ENCODE measurements at regions not wholly inside any gene's neighbourhood (a gene's known extent, or its start where the extent isn't known, plus 50 kb on each side); places are given as distances from the start of the nearest gene placed in this dataset.

DNA sequence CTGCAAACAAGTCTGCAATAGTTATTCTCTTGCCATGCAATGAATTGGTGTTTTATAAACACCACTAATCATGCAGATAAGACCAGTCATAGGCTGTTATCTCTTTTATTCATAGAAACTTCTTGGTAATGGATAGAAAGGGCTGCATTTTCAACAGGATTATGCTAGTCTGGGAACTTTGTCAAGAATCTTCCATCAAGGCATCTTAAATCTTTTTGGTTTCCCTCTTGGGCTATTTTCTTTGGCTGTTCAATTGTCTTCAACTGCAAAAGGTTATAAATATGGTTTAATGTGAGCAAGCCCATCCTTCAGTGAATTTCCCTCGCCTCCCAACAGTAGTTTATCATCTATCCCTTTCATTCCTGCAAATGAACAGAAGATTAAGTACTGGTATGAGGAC is 59.0 kb upstream of the MINAR1 start:
- no peak for DNase-seq

DNA sequence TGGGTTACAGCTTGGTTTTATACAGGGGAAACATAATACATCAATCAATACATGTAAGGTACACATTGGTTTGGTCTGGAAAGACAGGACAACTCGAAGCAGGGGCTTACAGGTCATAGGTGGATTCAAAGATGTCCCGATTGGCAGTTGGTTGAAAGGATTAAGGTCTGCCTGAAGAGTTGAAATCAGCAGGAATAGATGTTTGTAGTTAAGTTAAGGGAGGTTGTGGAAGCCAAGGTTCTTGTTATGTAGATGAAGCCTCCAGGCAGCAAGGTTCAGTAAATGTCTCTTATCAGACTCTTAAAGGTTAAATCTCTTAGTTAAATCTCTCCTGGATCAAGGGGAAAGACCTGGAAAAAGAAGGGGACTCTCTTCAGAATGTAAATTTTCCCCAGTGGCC is 58.4 kb upstream of the MINAR1 start:
- DNase-seq: no peak

DNA sequence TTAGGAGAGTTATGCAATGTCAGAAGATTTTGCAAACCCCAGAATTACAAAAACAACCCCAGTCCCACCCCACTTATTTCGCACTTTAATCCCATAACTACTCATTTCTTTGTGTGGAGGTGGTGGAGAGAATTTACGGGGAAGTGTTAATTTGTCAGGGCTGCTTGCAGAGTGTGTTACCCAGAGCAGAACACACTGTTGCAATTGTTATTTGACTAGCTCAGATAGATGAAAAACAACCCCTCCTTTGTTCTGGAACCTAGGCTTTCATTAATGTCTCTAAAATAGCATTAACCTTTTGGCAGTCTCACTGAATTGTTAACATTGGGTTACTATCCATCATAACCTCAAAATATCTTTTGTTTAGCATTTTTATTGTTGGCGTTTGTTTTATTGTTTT is 55.8 kb upstream of the MINAR1 start:
- DNase-seq: no peak

DNA sequence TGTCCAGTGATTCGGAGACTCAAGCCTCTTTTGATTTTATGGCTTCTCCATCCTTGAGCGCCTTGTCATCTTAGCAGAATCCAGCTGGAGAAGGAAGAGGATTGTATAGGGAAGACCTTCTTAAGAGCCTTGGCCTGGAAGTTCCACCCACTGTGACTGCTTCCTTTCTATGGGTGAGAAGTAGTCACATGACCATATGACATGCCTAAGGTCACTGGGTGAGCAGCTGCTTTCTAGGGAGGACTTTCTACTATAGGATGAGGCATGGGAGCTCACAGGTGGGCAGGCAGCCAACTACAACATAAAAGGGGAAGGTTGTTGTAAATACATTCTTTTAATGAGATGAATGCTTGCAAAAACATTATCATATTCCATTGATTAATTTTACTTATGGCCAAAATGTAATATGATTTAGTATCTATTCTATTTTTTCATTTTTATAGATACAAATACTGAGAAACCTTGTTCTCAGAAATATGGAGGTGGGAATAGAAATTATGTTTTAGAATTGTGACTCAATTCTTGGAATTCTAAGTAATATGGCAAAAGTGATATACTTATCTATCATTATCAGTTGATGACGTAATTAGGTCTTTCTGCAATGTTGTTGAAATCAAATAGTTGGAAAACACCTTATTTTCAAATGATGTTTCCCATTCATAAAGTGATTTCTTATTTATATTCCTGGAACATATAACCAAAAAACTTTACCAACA is 53.6 kb upstream of the MINAR1 start:
- DNase-seq: no peak

DNA sequence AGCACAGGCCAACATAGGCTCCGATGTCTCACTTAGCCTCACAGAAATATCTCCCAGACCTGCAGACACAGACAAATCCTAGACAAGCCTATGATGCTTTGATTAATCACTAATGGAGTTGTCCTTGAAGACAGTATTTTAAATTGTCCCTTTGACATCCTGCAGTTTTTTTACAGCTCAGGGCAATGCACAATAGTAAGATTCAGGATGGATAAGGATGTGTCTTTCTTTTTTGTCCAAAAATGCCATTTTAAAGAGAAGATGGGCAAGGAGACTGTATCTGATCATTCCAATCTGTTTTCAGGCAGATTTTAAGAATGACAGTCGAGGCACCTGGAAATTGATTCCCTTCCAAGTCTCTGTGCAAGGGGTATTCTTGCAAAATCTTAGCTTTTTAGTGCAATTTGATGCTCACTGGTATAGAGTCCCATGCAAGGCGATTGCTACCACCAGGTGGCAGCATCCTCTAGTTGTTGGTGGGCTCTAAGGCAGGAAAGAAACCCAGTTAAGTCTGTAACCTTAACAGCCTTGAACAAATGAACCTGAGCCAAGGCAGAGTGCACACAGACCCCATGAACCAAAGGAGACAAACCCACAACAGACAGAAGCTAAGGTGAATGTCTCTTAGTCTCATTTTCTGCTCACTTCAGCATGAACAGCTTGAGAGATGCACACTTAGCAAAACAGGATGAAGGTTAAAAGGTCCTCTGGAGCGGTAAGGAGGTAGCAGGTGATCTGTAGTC is 51.2 kb upstream of the MINAR1 start:
- DNase-seq: peak; percentile 76

DNA sequence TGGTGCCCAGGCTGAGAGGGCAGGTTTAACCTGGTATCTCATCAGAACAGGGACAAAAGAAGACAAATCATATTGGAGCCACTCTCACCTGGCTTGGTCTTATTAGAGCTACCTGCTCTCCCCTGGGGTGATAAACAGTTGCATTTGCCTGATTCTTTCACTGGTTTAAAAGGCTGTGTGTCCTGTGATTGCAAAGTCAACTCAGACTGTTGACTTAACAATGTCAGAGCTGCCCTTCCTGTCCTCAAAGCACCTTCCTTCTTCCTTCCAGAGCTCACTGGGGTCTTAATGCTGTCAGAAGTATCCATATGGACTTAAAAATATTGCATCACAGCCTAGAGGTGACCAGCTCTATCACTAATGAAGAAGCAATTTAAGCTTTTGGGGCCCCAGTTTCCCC is 50.5 kb upstream of the MINAR1 start:
- no peak for DNase-seq
